HG03280 (cell line): ENCODE measurements at regions not wholly inside any gene's neighbourhood (a gene's known extent, or its start where the extent isn't known, plus 50 kb on each side); places are given as distances from the start of the nearest gene placed in this dataset.

Source experiments
- ATAC-seq: cut with Tn5 transposase; IDR thresholded peaks from one replicate; pipeline ENCODE4 v1.9.1; 2021; ENCODE audit warnings: mild to moderate bottlenecking, moderate library complexity; ENCODE audit not compliant: unreplicated experiment

GRCh38 chr22:48647606-48648515 is 1179.8 kb downstream of the BRD1 start:
- no peak for ATAC-seq

DNA sequence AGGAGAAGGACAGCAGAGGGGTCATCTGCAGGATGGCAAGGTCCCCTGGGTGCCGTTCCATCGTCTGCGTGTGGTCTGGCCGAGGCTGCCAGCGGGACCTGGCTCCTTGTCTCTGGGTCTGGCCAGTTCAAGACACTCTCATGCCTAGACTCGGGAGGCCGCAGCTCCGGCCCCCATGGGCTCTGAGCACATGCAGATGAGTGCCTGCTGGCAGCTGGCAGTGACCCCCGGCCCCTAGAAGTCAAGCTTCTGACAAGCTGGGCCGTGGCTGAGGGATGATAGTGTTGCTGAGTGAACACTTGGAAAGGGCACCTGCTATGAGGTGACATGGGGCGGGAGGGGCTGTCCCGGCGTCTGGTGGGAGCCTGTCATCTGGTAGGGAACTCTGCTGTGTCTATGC is 1180.6 kb downstream of the BRD1 start:
- ATAC-seq: no peak

DNA sequence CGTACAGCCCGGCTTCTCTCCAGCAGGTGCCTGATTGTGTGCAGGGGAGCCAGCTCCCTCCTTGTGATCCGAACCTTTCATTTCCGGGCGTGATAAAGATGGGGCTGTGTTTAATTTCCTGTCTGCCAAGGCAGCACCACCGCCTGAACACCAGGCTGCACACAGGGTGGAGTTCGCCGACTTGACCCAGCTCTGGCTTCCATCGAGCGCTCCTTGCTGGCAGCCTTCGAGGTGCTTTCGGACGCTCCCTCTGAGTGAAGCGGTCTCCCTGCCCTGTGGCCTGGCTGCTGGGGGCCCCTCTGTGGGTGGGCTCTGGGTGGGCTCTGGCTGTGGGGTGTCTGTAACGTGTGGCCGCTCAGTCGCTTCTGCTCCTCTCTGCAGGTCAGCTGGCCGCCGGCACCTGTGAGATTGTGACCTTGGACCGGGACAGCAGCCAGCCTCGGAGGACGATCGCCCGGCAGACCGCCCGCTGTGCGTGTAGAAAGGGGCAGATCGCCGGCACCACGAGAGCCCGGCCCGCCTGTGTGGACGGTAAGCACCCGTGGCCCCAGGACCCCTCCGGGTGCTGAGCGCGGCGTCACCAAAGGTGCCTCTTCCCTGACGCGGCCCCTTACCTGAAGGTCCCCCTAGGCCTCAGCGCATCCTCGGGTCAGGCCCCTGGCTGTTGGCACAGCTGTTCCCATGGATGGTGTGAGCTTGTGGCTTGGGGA is 1181.3 kb downstream of the BRD1 start:
- ATAC-seq: no peak

GRCh38 chr22:48645766-48646165 is 1181.9 kb downstream of the BRD1 start:
- no peak for ATAC-seq

DNA sequence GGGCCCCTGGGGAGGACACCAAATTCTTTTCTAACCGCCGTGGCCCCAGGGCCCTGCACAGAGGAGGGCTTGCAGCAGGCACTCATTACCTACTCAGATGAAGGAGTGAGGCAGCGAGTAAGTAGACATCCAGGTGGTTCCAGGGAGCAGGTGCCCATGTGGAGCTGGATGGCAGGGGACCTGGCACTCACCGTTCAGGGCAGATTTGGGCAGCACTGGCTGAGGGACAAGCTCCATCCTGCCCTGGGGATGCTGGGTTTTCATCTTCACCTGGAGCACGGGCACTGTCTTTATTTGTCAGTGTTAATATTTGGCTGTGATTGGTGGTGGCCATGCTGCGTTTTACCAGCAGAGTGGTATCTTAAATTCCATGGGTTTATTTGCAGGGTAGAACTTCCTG is 1182.7 kb downstream of the BRD1 start:
- no peak for ATAC-seq

GRCh38 chr22:48644108-48644507 is 1183.6 kb downstream of the BRD1 start:
- ATAC-seq: no peak

DNA sequence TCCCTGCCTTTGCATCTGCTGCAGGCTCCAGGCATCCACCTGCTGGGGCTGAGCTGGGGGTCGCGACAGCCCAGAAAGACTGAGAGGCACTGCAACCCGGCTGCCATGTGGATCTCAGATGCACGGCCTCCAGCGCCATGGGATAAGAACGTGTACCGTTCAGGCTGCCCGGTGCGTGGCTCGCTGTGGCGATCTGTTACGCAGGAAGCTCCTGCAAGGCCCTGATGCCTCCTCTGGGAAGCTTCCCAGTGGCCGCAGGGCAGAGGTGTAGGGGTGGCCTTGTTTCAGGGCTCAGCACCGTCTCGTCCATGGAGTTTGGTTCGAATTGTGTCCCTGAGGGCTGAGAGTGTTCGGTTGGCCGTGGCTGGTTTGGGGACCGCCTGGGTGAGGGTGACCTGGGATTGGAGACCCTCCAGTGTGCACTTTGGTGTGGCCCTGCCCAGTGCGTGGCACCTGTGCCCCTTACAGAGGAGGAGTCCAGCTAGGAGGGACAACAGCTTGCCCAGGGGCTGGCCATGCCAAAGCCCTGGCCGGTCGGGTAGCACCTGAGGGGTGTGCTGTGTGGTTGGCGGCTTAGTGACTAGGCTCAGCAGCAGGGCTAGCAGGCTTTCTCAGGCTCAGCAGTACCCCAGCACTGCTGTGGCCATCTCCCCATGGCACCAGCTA is 1184.5 kb downstream of the BRD1 start:
- ATAC-seq: no peak

DNA sequence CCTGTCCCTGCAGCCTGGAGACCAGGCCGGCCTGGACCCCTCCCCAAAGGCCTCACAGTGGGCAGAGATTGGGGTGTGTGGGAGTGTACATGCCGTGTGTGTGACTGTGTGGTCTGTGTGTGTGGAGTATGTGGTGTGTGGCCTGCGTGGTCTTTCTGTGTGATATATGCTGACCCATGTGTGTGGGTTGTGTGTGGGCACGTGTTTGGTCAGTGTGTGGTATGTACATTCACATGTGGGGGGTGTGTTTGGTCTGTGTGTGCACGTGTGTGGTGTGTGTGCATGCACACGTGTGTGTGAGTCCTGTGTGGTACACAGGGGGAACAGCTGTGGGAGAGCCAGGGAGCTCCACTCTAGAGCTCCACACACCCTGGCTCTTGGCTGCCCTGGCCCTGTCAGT is 1185.1 kb downstream of the BRD1 start:
- ATAC-seq: no peak

DNA sequence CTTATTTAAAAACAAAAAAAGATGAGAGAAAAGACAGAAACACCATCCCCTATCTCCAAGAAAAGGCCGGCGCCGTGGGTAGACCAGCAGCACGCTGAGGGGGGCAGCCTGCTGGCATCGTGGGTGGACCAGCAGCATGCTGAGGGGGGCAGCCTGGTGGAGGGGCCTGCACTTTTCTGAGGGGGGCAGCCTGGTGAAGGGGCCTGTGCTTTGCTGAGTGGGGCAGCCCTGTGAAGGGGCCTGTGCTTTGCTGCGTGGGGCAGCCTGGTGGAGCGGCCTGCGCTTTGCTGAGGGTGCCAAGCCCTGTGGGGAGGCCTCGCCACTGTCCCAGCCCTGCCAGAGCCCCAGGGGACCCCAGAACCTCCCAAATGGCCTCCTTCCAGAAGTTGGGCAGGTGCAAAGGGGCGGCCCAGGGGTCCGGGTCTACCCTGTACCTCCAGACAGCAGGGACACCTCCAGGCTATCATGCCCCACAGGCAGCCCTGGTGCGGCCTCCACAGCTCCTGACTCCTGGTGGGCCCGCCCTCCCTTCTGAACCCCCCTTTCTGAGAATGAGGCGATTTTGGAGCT is 1185.7 kb downstream of the BRD1 start:
- no peak for ATAC-seq

- no peak for ATAC-seq
Measured at GRCh38 chr22:48640890-48641841, 1186.5 kb downstream of the BRD1 start.

DNA sequence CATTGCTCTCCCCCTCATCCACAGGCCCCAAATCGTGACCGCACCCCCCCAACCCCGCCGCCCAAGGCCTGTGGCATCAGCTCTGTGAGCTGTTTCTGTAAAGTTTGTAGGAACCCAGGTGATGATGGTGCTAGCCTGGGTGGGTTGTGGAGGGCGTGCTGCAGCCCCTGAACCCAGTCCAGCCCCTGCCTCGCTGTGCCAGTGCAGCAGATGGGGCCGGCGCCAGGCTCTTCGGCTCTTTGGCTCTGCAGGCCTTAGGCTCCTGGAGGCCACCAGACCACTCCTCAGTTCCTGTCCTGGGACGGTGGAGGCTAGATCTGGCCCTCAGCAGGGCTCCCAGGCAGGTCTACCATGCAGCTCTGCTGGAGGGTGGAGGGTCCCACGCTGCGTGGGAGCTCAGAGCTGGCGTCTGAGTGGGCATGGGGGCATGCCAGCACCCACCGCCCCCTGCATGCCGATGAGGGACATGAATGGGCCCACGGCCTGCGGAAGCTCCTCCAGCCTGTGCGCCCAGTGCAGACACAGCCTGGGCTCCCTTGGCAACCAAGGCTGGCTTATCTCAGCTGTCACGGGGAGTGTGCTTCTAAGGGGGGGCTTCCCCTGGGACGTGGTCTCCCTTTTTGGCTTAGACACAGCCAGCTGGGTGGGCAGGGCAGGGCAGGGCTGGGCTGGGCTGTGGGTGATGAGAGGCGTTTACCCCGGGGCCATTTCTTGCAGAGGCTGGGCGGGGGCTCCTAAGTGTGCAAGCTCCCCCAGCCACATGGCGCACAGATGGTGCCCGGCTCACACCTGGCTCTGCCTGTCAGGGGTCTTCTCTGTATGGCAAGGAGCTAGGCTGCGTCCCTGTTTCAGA is 1187.6 kb downstream of the BRD1 start:
- ATAC-seq: no peak

DNA sequence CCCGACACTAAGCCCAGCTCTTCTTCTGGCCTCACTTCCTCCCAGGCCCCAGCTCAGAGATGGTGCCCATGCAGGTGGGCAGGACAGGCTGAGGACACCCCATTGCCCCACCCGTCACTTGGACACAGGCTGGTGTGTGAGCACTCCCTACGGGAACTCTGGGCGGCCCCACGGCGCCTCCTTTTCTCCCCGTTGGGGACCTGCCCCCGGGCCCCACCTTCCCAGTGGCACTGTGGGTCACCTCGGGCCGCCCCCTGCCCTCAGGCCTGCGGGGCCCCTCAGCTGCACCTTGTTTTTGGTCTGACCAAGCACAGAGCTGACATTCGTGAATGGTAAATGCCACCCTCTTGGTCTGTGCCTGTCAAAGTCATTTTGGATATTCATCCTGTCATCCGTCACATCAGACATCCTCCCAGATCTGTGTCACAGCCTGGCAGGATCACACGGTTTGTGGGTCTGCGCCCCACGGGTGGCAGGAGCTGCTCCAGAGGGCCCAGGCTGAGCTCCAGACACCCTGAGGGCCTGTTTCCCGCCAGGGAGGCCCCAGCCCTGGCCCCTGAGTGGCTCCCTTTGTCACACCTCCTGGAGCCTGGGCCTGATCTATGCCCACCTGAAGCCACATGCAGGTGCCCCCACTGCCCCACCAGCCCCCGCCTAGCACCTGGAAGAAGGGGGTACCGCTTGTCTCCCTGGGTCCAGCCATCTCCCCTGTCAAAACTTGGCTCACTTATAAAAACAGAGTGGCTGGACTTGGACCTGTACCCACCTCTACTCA is 1188.5 kb downstream of the BRD1 start:
- ATAC-seq: no peak

GRCh38 chr22:48637231-48637630 is 1190.4 kb downstream of the BRD1 start:
- no peak for ATAC-seq

DNA sequence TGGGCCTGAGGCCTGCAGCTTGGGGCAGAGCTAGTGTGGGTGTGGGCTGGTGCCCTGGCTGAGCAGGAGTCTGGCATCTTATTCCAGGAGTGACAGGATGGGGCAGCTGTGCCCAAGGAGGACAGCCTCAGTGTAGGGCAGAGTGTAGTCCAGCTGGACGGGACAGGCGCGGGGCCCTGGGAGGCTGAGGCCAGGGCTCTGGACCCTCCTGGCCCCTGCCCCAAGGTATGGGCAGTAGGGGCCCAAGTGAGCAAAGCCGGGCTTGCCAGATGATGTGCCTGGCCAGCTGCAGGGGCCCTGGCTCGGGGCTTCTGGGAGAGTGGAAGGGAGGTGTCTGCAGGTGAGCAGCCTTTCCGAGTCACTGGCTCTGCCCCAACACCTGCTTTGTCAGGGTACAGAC is 1190.9 kb downstream of the BRD1 start:
- no peak for ATAC-seq

DNA sequence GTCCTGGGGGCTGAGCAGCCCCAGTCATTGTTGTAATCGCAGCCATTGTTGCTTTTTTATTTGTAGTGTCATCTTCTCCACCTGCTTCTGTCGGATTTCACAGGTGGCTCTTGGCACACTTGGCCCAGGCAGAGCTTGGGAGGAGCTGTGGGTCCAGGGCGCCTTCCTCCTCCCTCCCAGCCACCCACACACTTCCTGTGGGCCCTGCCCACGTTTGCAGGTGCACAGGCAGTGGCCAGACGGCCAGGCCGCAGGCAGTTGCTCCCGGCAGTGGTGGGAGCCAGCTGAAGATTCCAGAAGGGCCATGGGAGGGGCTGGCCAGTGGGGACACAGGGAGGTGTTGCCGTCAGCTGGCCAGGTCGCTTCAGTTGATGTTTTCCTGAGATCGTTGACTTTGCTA is 1191.9 kb downstream of the BRD1 start:
- no peak for ATAC-seq

DNA sequence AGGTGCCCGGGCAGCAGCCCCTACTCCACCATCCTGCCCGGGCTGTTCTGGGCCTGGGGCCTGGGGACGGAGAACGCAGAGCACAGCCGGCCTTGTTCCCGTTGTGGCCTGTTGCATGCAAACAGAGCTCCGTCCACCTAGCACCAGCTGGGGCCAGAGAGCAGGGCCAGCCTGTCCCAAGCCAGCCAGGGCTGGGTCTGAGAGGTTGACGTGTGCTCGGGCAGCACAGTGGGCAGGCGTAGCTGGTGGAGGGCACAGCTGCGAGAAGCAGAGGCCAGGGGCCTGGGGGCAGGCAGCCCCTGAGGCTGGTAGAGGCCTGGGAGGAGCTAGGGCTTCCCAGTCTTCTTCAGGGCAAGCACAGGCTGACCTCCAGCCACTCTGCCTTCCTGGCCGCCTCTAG is 1192.6 kb downstream of the BRD1 start:
- no peak for ATAC-seq

DNA sequence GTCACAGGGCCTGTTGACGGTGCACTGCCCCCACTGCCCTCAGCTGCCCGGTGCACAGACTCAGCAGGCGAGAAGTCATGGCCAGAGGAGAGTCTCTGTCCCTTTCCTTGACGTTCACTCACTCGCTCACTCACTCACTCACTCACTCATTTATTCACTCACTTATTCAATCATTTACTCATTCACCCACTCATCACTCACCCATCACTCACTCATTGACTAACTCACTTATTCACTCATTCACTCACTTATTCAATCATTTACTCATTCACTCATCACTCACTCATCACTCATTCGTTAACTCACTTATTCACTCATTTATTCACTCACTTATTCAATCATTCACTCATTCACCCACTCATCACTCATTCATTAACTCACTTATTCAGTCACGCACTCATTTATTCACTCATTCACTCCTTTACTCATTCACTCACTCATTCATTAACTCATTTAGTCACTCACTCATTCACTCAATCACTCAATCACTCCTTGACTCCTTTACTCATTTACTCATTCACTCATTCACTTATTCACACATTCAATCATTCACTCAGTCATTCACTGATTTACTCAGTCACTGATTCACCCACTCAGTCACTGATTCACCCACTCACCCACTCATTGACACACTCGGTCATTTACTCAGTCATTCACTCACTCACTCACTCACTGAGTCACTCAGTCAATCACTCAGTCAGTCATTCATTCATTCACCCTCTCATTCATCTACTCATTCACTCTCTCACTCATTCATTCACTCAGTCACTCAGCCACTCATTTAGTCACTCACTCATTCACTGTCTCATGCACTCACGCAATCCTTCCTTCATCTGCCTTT is 1193.5 kb downstream of the BRD1 start:
- ATAC-seq: no peak
